ENCODE measurements at regions not wholly inside any gene's neighbourhood (a gene's known extent, or its start where the extent isn't known, plus 50 kb on each side); places are given as distances from the start of the nearest gene placed in this dataset.

- in situ Hi-C loops (cut with HindIII; ENCODE audit: low pct_unique_long_range_greater_than_20kb, low sequenced_read_pairs), result no loop called here
- DNase-seq (ENCODE audit: low read depth in 1 of 2, low spot score in 1 of 2), result no peak
- TF ChIP-seq JUND (IDR thresholded peaks at IDR 0.05; ENCODE audit: low read depth), result no peak
Observed at GRCh38 chr22:48439560-48440135, 1388.0 kb downstream of the BRD1 start.

- no peak for DNase-seq (ENCODE audit: low read depth in 1 of 2, low spot score in 1 of 2)
- in situ Hi-C loops (cut with HindIII; ENCODE audit: low pct_unique_long_range_greater_than_20kb, low sequenced_read_pairs), result no loop called here
Observed at GRCh38 chr22:48438800-48439559, 1388.7 kb downstream of the BRD1 start.

GRCh38 chr22:48438096-48438495 lies 1389.6 kb downstream of the BRD1 start:
- DNase-seq (ENCODE audit: low read depth in 1 of 2, low spot score in 1 of 2), result no peak
- in situ Hi-C loops (cut with HindIII; ENCODE audit: low pct_unique_long_range_greater_than_20kb, low sequenced_read_pairs), result no loop called here
- TF ChIP-seq JUND (IDR thresholded peaks at IDR 0.05; ENCODE audit: low read depth), result no peak

More at GRCh38 chr22:48438800-48439559, 1388.7 kb downstream of the BRD1 start:
- TF ChIP-seq JUND (IDR thresholded peaks at IDR 0.05; ENCODE audit: low read depth), result no peak

- no peak for TF ChIP-seq JUND (IDR thresholded peaks at IDR 0.05; ENCODE audit: low read depth)
- in situ Hi-C loops (cut with HindIII; ENCODE audit: low pct_unique_long_range_greater_than_20kb, low sequenced_read_pairs), result no loop called here
Observed at GRCh38 chr22:48436201-48436931, 1391.3 kb downstream of the BRD1 start.

GRCh38 chr22:48434868-48435250 lies 1392.8 kb downstream of the BRD1 start:
- in situ Hi-C loops (cut with HindIII; ENCODE audit: low pct_unique_long_range_greater_than_20kb, low sequenced_read_pairs), result no loop called here
- TF ChIP-seq JUND (IDR thresholded peaks at IDR 0.05; ENCODE audit: low read depth), result no peak
- DNase-seq (ENCODE audit: low read depth in 1 of 2, low spot score in 1 of 2), result no peak

More at GRCh38 chr22:48436201-48436931, 1391.3 kb downstream of the BRD1 start:
- no peak for DNase-seq (ENCODE audit: low read depth in 1 of 2, low spot score in 1 of 2)

- in situ Hi-C loops (cut with HindIII; ENCODE audit: low pct_unique_long_range_greater_than_20kb, low sequenced_read_pairs), result no loop called here
- no peak for DNase-seq (ENCODE audit: low read depth in 1 of 2, low spot score in 1 of 2)
- no peak for TF ChIP-seq JUND (IDR thresholded peaks at IDR 0.05; ENCODE audit: low read depth)
Observed at GRCh38 chr22:48434156-48434867, 1393.4 kb downstream of the BRD1 start.

GRCh38 chr22:48433647-48434046 lies 1394.0 kb downstream of the BRD1 start:
- DNase-seq (ENCODE audit: low read depth in 1 of 2, low spot score in 1 of 2), result no peak
- in situ Hi-C loops (cut with HindIII; ENCODE audit: low pct_unique_long_range_greater_than_20kb, low sequenced_read_pairs), result no loop called here

GRCh38 chr22:48432781-48433518 lies 1394.7 kb downstream of the BRD1 start:
- no peak for TF ChIP-seq JUND (IDR thresholded peaks at IDR 0.05; ENCODE audit: low read depth)
- in situ Hi-C loops (cut with HindIII; ENCODE audit: low pct_unique_long_range_greater_than_20kb, low sequenced_read_pairs), result no loop called here

More at GRCh38 chr22:48433647-48434046, 1394.0 kb downstream of the BRD1 start:
- no peak for TF ChIP-seq JUND (IDR thresholded peaks at IDR 0.05; ENCODE audit: low read depth)

GRCh38 chr22:48431536-48432315 lies 1395.9 kb downstream of the BRD1 start:
- no peak for TF ChIP-seq JUND (IDR thresholded peaks at IDR 0.05; ENCODE audit: low read depth)
- no peak for DNase-seq (ENCODE audit: low read depth in 1 of 2, low spot score in 1 of 2)
- in situ Hi-C loops (cut with HindIII; ENCODE audit: low pct_unique_long_range_greater_than_20kb, low sequenced_read_pairs), result no loop called here

More at GRCh38 chr22:48432781-48433518, 1394.7 kb downstream of the BRD1 start:
- no peak for DNase-seq (ENCODE audit: low read depth in 1 of 2, low spot score in 1 of 2)

GRCh38 chr22:48431014-48431413 lies 1396.7 kb downstream of the BRD1 start:
- DNase-seq (ENCODE audit: low read depth in 1 of 2, low spot score in 1 of 2), result no peak
- no peak for TF ChIP-seq JUND (IDR thresholded peaks at IDR 0.05; ENCODE audit: low read depth)

GRCh38 chr22:48429446-48430020 lies 1398.1 kb downstream of the BRD1 start:
- DNase-seq (ENCODE audit: low read depth in 1 of 2, low spot score in 1 of 2), result no peak
- no peak for TF ChIP-seq JUND (IDR thresholded peaks at IDR 0.05; ENCODE audit: low read depth)
- in situ Hi-C loops (cut with HindIII; ENCODE audit: low pct_unique_long_range_greater_than_20kb, low sequenced_read_pairs), result no loop called here

More at GRCh38 chr22:48431014-48431413, 1396.7 kb downstream of the BRD1 start:
- in situ Hi-C loops (cut with HindIII; ENCODE audit: low pct_unique_long_range_greater_than_20kb, low sequenced_read_pairs), result no loop called here
